Gastroesophageal sphincter (tissue), 4 donors: ENCODE measurements at regions not wholly inside any gene's neighbourhood (a gene's known extent, or its start where the extent isn't known, plus 50 kb on each side); places are given as distances from the start of the nearest gene placed in this dataset.

ENCODE experiments used
- ATAC-seq: fragments of 150-250 bp; one replicate; pipeline ENCODE4 v1.9.1; 2016; ENCODE audit warnings: mild to moderate bottlenecking, moderate library complexity
- H3K27ac ChIP-seq, 4 donors: fragments of 200-600 bp; sonication (generic) in 3 of 4; 1 replicate in 3 of 4; 2 replicates in 1 of 4; pipeline ENCODE4 v1.5.1; 2016 to 2019
- H3K27me3 ChIP-seq: fragments of 200-600 bp; sonication (generic); one replicate; pipeline ENCODE4 v1.5.1; 2019
- H3K36me3 ChIP-seq, 2 donors: fragments of 200-600 bp; sonication (generic); one replicate each; pipeline ENCODE4 v1.5.1; 2019; ENCODE audit warnings: control low read depth in 1 of 2
- H3K4me1 ChIP-seq, 3 donors: fragments of 200-600 bp; sonication (generic); 1 replicate in 2 of 3; 2 replicates in 1 of 3; pipeline ENCODE4 v1.5.1; 2016 to 2019; ENCODE audit warnings: control low read depth in 2 of 3
- H3K4me3 ChIP-seq, 2 donors: fragments of 200-600 bp; sonication (generic); one replicate each; pipeline ENCODE4 v1.5.1; 2019; ENCODE audit warnings: mild to moderate bottlenecking in 1 of 2, moderate library complexity in 1 of 2
- H3K9me3 ChIP-seq, 3 donors: fragments of 200-600 bp; sonication (generic); one replicate each; pipeline ENCODE4 v1.5.1; 2017 to 2019; ENCODE audit warnings: control low read depth in 2 of 3
- CTCF ChIP-seq, 4 experiments: fragments of 200-600 bp in 2 of 4; fragments of 450-650 bp in 2 of 4; sonication (generic) in 1 of 4; IDR thresholded peaks; one replicate each; pipeline ENCODE4 v1.5.1; 2017 to 2019; ENCODE audit warnings: antibody characterized with exemption in 4 of 4, mild to moderate bottlenecking in 2 of 4, moderate library complexity in 2 of 4
- EP300 ChIP-seq: sonication (generic); formaldehyde crosslinking; IDR thresholded peaks from one replicate; pipeline ENCODE4 v1.6.1; 2017; ENCODE audit warnings: antibody characterized with exemption, mild to moderate bottlenecking
- POLR2A ChIP-seq, 2 donors: fragments of 450-650 bp; IDR thresholded peaks; one replicate each; pipeline ENCODE4 v1.6.1; 2017; ENCODE audit warnings: antibody characterized with exemption in 2 of 2, mild to moderate bottlenecking in 2 of 2, moderate library complexity in 1 of 2
- POLR2AphosphoS5 ChIP-seq: sonication (generic); formaldehyde crosslinking; IDR thresholded peaks from one replicate; pipeline ENCODE4 v1.6.1; 2017; ENCODE audit warnings: antibody characterized with exemption
- WGBS, 2 donors: methylation state at CpG; one replicate each; pipeline ENCODE4 v1.1.5; 2018; ENCODE audit warnings: low coverage in 1 of 2; 5-methylcytosine and 5-hydroxymethylcytosine counted together

GRCh38 chr12:115008929-115009328, 325.0 kb upstream of the TBX3 start:
- no peak for ATAC-seq
- Histone ChIP-seq H3K4me3 (no peak overlapping the region), H3K4me1 (peaks cover 0 to under 1% (median 0%) of the 10 kb centered on the region in 3 donors), H3K27ac (no peak overlapping the region), H3K27me3 (peaks cover 11% of the 10 kb centered on the region), H3K9me3 (no peaks in the 10 kb centered on the region), H3K36me3 (no peaks in the 10 kb centered on the region)
- no peak for TF ChIP-seq EP300
- TF ChIP-seq POLR2A (IDR thresholded peaks at IDR 0.05) = no peak
- no peak for TF ChIP-seq POLR2AphosphoS5
- no peak for TF ChIP-seq CTCF (IDR thresholded peaks at IDR 0.05)
- WGBS, 2 donors = 57 to 90% methylated on average over 2 to 3 of the region's 3 CpGs

- H3K4me3 ChIP-seq = no peak overlapping the region
- no peak for ATAC-seq
- no peaks in the 10 kb centered on the region for H3K36me3 ChIP-seq
- H3K4me1 ChIP-seq = no peaks in the 10 kb centered on the region
- no peaks in the 10 kb centered on the region for H3K9me3 ChIP-seq
- peaks cover 26% of the 10 kb centered on the region for H3K27me3 ChIP-seq
- no peak for TF ChIP-seq POLR2AphosphoS5
- TF ChIP-seq CTCF (IDR thresholded peaks at IDR 0.05) = no peak
- no peak for TF ChIP-seq EP300
- WGBS, 2 donors = 78 to 86% methylated on average over 5 to 6 of the region's 6 CpGs
- no peak overlapping the region for H3K27ac ChIP-seq
Observed at GRCh38 chr12:115004470-115005146, 320.6 kb upstream of the TBX3 start.

- ATAC-seq = no peak
- Histone ChIP-seq H3K9me3 (no peaks in the 10 kb centered on the region), H3K27me3 (peaks cover 19% of the 10 kb centered on the region), H3K36me3 (no peaks in the 10 kb centered on the region), H3K4me1 (no peaks in the 10 kb centered on the region), H3K27ac (no peak overlapping the region), H3K4me3 (no peak overlapping the region)
- no peak for TF ChIP-seq EP300
- no peak for TF ChIP-seq POLR2A (IDR thresholded peaks at IDR 0.05)
- TF ChIP-seq POLR2AphosphoS5 = no peak
- TF ChIP-seq CTCF (IDR thresholded peaks at IDR 0.05) = no peak
- 69 to 70% methylated on average over 9 to 11 of the region's 11 CpGs for WGBS, 2 donors
Observed at GRCh38 chr12:115002434-115002833, 318.5 kb upstream of the TBX3 start.

DNA sequence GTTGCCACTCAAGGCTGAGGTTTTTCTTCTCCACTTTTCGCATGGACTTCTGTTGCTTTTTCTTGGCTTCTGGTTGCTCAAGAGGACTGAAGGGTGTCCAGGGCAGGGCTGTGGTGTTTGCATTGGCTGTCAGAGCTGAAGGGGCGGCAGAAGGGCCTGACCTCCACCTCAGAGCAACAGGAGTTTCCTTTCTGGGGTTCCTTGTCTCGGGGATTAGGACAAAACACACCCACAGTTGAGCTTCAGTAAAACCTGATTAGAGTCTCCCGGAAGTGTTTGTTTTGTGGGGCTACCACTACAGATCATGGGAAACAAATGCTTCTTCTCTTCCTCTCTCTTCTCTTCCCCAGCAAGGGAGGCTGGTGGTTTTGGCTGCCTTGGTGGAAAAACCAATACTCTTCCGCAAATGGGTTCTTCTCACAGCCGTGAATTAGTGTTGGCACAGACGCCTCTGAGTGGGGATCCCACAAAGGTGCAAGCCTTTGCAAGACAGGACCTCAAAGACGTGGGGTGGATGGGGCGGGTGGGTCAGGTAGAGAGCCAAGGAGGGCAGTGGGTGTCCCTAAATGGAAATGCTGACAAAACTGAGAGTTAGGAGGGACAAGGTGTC, 317.7 kb upstream of the TBX3 start:
- no peak overlapping the region for H3K27ac ChIP-seq
- peaks cover 19% of the 10 kb centered on the region for H3K27me3 ChIP-seq
- H3K4me3 ChIP-seq = no peak overlapping the region
- H3K9me3 ChIP-seq = no peaks in the 10 kb centered on the region
- TF ChIP-seq CTCF (IDR thresholded peaks at IDR 0.05) = no peak
- no peak for TF ChIP-seq POLR2A (IDR thresholded peaks at IDR 0.05)
- TF ChIP-seq POLR2AphosphoS5 = no peak
- TF ChIP-seq EP300 = no peak
- H3K36me3 ChIP-seq = no peaks in the 10 kb centered on the region
- 67 to 81% methylated on average over 5 to 6 of the region's 9 CpGs for WGBS, 2 donors
- no peaks in the 10 kb centered on the region for H3K4me1 ChIP-seq
- no peak for ATAC-seq

DNA sequence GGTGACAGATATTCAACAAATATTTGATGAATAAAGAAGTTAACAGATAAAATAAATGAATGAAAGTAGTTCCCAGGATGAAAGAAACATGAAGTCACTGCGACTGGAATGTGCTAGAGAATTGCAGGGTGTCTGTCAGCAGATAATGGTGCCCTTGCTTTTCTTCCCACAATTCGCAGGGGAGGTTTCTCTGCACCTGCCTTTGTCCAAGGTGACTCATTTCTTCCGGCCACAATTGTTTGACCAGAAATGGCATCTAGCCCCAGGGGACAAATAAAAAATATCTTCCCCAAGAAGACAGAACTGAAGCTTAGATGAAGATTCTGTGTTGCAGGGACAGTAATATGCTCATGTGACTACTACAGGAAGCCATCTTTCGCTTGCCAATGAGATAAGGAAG, 316.1 kb upstream of the TBX3 start:
- Histone ChIP-seq H3K36me3 (no peaks in the 10 kb centered on the region), H3K4me1 (no peaks in the 10 kb centered on the region), H3K27ac (no peak overlapping the region), H3K27me3 (peaks cover 19% of the 10 kb centered on the region), H3K9me3 (peaks cover 0 to 8% (median 0%) of the 10 kb centered on the region in 3 donors), H3K4me3 (no peak overlapping the region)
- 30 to 49% methylated on average over 3 to 4 of the region's 4 CpGs for WGBS, 2 donors
- ATAC-seq = no peak
- TF ChIP-seq POLR2A (IDR thresholded peaks at IDR 0.05) = no peak
